OCI-LY3 (cell line): ENCODE measurements at regions not wholly inside any gene's neighbourhood (a gene's known extent, or its start where the extent isn't known, plus 50 kb on each side); places are given as distances from the start of the nearest gene placed in this dataset.
"Not testable (repeated sequence)": the region's sequence is repeated elsewhere in the genome, so short reads cannot be mapped to it uniquely, and the experiment has no call there.

Experiments
- H2AFZ ChIP-seq: fragments of 200-600, 300-600 bp; shearing (Covaris generic); 2 replicates; pipeline ENCODE4 v1.6.0; 2014; ENCODE audit warnings: antibody characterized with exemption, low read depth, low read length
- H3K27ac ChIP-seq: fragments of 200-600, 300-600 bp; sonication (generic); 2 replicates; pipeline ENCODE4 v1.5.1; 2014; ENCODE audit warnings: mild to moderate bottlenecking, low read length, moderate library complexity, mixed read lengths
- H3K27me3 ChIP-seq: fragments of 200-600, 300-600 bp; sonication (generic); 2 replicates; pipeline ENCODE4 v1.6.1; 2014; ENCODE audit warnings: low read depth, low read length, mixed read lengths
- H3K36me3 ChIP-seq: fragments of 200-600, 300-600 bp; sonication (generic); replicated peaks from 2 replicates; pipeline ENCODE3; 2014; ENCODE audit warnings: low read depth, low read length, mixed read lengths
- H3K4me1 ChIP-seq: fragments of 300-600, 200-600 bp; sonication (generic); 2 replicates; pipeline ENCODE4 v1.6.1; 2014; ENCODE audit warnings: low read length, mixed read lengths
- H3K4me2 ChIP-seq: fragments of 200-600, 300-600 bp; sonication (generic); 2 replicates; pipeline ENCODE4 v1.6.1; 2014; ENCODE audit warnings: low read length, mixed read lengths
- H3K4me3 ChIP-seq: fragments of 300-600, 200-600 bp; sonication (generic); 2 replicates; pipeline ENCODE4 v1.5.1; 2014; ENCODE audit warnings: antibody characterized with exemption, mild to moderate bottlenecking, low read length, moderate library complexity
- H3K79me2 ChIP-seq: fragments of 300-600, 200-600 bp; shearing (Covaris generic); 2 replicates; pipeline ENCODE4 v1.6.1; 2014; ENCODE audit warnings: mild to moderate bottlenecking, low read length, mixed read lengths
- H3K9ac ChIP-seq: fragments of 300-600, 200-600 bp; shearing (Covaris generic); 2 replicates; pipeline ENCODE4 v1.6.0; 2014; ENCODE audit warnings: mild to moderate bottlenecking, low read length, moderate library complexity
- H3K9me3 ChIP-seq: fragments of 200-600, 300-600 bp; shearing (Covaris generic); 2 replicates; pipeline ENCODE4 v1.6.1; 2014; ENCODE audit warnings: low read length, mixed read lengths; ENCODE audit not compliant: insufficient read depth
- H4K20me1 ChIP-seq: fragments of 200-600, 300-600 bp; sonication (generic); 2 replicates; pipeline ENCODE4 v1.6.1; 2016; ENCODE audit warnings: low read length, mixed read lengths; ENCODE audit not compliant: insufficient read depth
- CTCF ChIP-seq: fragments of 200-600, 300-600 bp; sonication (generic); IDR thresholded peaks from 2 replicates; pipeline ENCODE4 v1.5.1; 2014; ENCODE audit warnings: antibody characterized with exemption, low read length, low read depth
- EZH2phosphoT487 ChIP-seq: fragments of 200-600 bp; shearing (Covaris generic); IDR thresholded peaks from 2 replicates; pipeline ENCODE4 v1.6.1; 2018; ENCODE audit warnings: antibody characterized with exemption, mixed run types, low read depth

DNA sequence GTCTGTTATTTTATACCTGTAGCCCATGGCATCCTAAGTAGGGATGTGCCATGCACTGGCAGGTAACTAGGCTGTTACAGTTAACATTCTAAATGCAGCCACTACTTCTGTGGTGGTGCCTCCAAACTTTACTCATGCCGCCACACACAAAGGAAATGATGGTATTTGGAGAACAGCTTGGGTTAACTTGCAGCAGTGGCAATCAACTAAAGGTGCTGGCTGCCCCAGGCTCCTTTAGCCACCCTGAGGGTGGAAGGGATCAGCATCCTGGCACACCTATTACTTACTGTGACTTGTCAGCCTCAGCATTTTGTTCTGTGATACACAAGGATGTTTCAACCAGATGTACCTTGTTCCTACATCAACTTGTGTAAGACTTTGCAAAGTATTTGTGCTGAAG, 221.8 kb upstream of the PPP1R3A start:
- H3K36me3 ChIP-seq = no peaks in the 10 kb centered on the region
- H3K27me3 ChIP-seq = no peaks in the 10 kb centered on the region
- no peak overlapping the region for H3K4me3 ChIP-seq
- no peak overlapping the region for H3K4me2 ChIP-seq
- no peak for TF ChIP-seq EZH2phosphoT487
- no peak for TF ChIP-seq CTCF
- no peak overlapping the region for H2AFZ ChIP-seq
- H3K9me3 ChIP-seq = no peaks in the 10 kb centered on the region
- no peak overlapping the region for H3K27ac ChIP-seq
- H4K20me1 ChIP-seq = no peaks in the 10 kb centered on the region
- H3K9ac ChIP-seq = no peak overlapping the region
- no peaks in the 10 kb centered on the region for H3K4me1 ChIP-seq
- no peaks in the 10 kb centered on the region for H3K79me2 ChIP-seq

DNA sequence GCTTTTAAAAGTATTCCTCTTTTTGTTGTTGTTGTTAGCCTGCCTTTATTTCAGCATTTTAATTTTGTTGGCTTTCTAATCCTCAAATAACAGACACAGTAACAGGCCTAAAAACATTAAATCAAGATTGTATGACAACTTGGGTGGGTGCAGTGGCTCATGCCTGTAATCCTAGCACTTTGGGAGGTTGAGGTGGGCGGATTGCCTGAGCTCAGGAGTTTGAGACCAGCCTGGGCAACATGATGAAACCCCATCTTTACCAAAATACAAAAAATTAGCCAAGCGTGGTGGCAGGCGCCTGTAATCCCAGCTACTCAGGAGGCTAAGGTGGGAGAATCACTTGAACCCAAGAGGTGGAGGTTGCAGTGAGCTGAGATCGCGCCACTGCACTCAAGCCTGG, 220.9 kb upstream of the PPP1R3A start:
- H3K4me1 ChIP-seq, H3K27me3 ChIP-seq, H3K27ac ChIP-seq, H3K79me2 ChIP-seq, H3K9me3 ChIP-seq, H3K4me2 ChIP-seq, H4K20me1 ChIP-seq, H3K36me3 ChIP-seq, H3K4me3 ChIP-seq, H3K9ac ChIP-seq, H2AFZ ChIP-seq: not testable (repeated sequence)

- Histone ChIP-seq H3K9ac (no peak overlapping the region), H3K27me3 (no peaks in the 10 kb centered on the region), H3K36me3 (no peaks in the 10 kb centered on the region), H3K27ac (no peak overlapping the region), H3K4me1 (no peaks in the 10 kb centered on the region), H3K4me2 (no peak overlapping the region), H3K79me2 (no peaks in the 10 kb centered on the region), H3K4me3 (no peak overlapping the region), H2AFZ (no peak overlapping the region), H4K20me1 (no peaks in the 10 kb centered on the region), H3K9me3 (no peaks in the 10 kb centered on the region)
- TF ChIP-seq EZH2phosphoT487 (no peak), CTCF (peak; percentile 13; the same call in 1 of the 2 replicates)
Measured at GRCh38 chr7:114138587-114138986, 219.8 kb upstream of the PPP1R3A start.

- no peaks in the 10 kb centered on the region for H3K36me3 ChIP-seq
- no peak overlapping the region for H3K27ac ChIP-seq
- no peak overlapping the region for H2AFZ ChIP-seq
- TF ChIP-seq EZH2phosphoT487 (no peak), CTCF (no peak)
- no peaks in the 10 kb centered on the region for H3K9me3 ChIP-seq
- no peak overlapping the region for H3K4me3 ChIP-seq
- H3K4me2 ChIP-seq = no peak overlapping the region
- no peaks in the 10 kb centered on the region for H3K27me3 ChIP-seq
- no peaks in the 10 kb centered on the region for H3K4me1 ChIP-seq
- no peaks in the 10 kb centered on the region for H3K79me2 ChIP-seq
- H3K9ac ChIP-seq = no peak overlapping the region
- H4K20me1 ChIP-seq = no peaks in the 10 kb centered on the region
Measured at GRCh38 chr7:114133717-114134116, 214.9 kb upstream of the PPP1R3A start.

- Histone ChIP-seq H3K4me3 (no peak overlapping the region), H3K9me3 (no peaks in the 10 kb centered on the region), H3K27me3 (no peaks in the 10 kb centered on the region), H3K36me3 (no peaks in the 10 kb centered on the region), H2AFZ (no peak overlapping the region), H3K27ac (no peak overlapping the region), H3K79me2 (no peaks in the 10 kb centered on the region), H4K20me1 (no peaks in the 10 kb centered on the region), H3K4me1 (no peaks in the 10 kb centered on the region), H3K4me2 (no peak overlapping the region), H3K9ac (no peak overlapping the region)
- TF ChIP-seq EZH2phosphoT487 (no peak), CTCF (no peak)
Measured at GRCh38 chr7:114130866-114131265, 212.1 kb upstream of the PPP1R3A start.
